GM19025 (cell line): ENCODE measurements at regions not wholly inside any gene's neighbourhood (a gene's known extent, or its start where the extent isn't known, plus 50 kb on each side); places are given as distances from the start of the nearest gene placed in this dataset.
"Not testable (repeated sequence)": the region's sequence is repeated elsewhere in the genome, so short reads cannot be mapped to it uniquely, and the experiment has no call there.

ENCODE experiments used
- ATAC-seq: cut with Tn5 transposase; IDR thresholded peaks from one replicate; pipeline ENCODE4 v1.9.1; 2021; ENCODE audit warnings: mild to moderate bottlenecking, low read depth, moderate library complexity; ENCODE audit not compliant: unreplicated experiment

GRCh38 chr1:121566346-121566745, 381.6 kb downstream of the SRGAP2C start:
- no peak for ATAC-seq

DNA sequence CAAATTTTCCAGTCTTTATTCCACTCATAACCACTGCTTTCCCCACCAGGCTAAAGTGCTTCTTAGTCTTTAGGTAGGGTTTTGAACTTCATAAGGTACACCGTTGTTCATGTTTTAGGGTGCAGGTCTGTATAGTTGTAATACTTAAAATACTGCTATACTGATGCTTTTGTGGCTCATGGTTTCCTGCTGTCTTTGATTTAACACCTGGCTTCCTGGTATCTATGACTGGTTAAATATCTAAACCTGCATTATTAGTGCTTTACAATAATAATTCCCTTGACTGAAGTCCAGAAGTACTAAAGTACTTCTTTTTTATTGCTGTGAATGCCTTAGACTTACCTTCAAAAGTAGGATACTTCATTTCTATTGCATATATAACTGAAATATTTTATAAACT, 384.7 kb downstream of the SRGAP2C start:
- ATAC-seq = no peak

GRCh38 chr1:121573881-121574504, 389.2 kb downstream of the SRGAP2C start:
- ATAC-seq = not testable (repeated sequence)

GRCh38 chr1:121574505-121574899, 389.7 kb downstream of the SRGAP2C start:
- not testable (repeated sequence) for ATAC-seq

DNA sequence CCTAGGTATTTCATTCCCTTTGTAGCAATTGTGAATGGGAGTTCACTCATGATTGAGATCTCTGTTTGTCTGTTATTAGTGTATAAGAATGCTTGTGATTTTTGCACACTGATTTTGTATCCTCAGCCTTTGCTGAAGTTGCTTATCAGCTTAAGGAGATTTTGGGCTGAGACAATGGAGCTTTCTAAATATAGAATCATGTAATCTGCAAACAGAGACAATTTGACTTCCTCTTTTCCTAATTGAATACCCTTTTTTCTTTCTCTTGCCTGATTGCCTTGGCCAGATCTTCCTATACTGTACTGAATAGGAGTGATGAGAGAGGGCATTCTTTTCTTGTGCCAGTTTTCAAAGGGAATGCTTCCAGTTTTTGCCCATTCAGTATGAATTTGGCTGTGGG, 398.1 kb downstream of the SRGAP2C start:
- ATAC-seq = not testable (repeated sequence)

DNA sequence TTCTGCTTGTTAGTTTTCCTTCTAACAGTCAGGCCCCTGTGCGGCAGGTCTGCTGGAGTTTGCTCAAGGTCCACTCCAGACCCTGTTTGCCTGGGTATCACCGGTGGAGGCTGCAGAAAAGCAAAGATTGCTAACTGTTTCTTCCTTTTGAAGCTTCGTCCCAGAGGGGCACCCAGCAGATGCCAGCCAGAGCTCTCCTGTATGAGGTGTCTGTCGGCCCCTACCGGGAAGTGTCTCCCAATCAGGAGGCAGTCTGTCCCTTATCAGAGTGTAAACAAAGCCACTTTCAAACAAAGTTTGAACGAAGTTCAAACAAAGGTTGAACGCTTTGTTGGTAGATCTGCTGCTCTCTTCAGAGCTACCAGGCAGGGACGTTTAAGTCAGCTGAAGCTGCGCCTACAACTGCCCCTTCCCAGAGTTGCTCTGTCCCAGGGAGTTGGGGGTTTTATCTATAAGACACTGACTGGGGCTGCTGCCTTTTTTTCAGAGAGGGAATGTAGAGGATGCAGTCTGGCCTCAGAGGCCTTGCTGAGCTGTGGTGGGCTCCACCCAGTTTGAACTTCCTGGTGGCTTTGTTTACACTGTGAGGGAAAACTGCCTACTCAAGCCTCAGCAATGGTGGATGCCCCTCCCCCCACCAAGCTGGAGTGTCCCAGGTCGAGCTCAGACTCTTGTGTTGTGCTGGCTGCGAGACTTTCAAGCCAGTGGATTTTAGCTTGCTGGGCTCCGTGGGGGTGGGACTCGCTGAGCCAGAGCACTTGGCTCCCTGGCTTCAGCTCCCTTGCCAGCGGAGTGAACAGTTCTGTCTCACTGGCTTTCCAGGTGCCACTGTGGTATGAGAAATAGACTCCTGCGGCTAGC, 401.8 kb downstream of the SRGAP2C start:
- ATAC-seq = no peak

- no peak for ATAC-seq
Measured at GRCh38 chr1:121587230-121587569, 402.4 kb downstream of the SRGAP2C start.

- no peak for ATAC-seq
Measured at GRCh38 chr1:121587777-121588176, 403.0 kb downstream of the SRGAP2C start.

DNA sequence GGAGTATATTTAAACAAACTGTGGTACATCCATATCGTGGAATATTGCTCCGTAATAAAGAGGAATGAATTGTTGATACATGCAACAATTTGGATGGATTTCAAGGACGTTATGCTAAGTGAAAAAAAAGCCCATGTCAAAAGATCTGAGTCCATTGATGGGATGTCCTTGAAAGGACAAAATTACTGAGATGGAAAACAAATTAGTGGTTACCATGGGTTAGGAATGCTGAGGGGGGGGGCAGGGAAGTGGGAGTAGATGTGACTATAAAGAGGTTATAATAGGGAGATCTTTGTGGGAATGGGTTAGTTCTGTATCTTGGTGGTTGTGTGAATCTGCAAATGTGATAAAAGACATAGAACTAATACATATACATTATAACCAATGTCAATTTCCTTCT, 409.3 kb downstream of the SRGAP2C start:
- ATAC-seq = no peak

- ATAC-seq = no peak
Measured at GRCh38 chr1:121595089-121595488, 410.3 kb downstream of the SRGAP2C start.

- not testable (repeated sequence) for ATAC-seq
Measured at GRCh38 chr1:121604843-121605444, 420.2 kb downstream of the SRGAP2C start.

GRCh38 chr1:121607499-121607898, 422.7 kb downstream of the SRGAP2C start:
- not testable (repeated sequence) for ATAC-seq
